Keratinocyte (primary cell): ENCODE measurements at regions not wholly inside any gene's neighbourhood (a gene's known extent, or its start where the extent isn't known, plus 50 kb on each side); places are given as distances from the start of the nearest gene placed in this dataset.

Experiments used
- EZH2 ChIP-seq: IDR thresholded peaks from one replicate; pipeline ENCODE4 v1.6.1; 2012; ENCODE audit warnings: inconsistent platforms, mild to moderate bottlenecking, low read length, moderate library complexity
- TF ChIP-seq, protein P1 (sequence below), 3 experiments: IDR thresholded peaks in 1 of 3; conservative IDR thresholded peaks in 1 of 3; optimal IDR thresholded peaks in 1 of 3; 2 replicates in 2 of 3; 3 replicates in 1 of 3; pipeline versions ENCODE3 to v1.5.1; 2011; ENCODE audit warnings: low read length in 3 of 3, mild to moderate bottlenecking in 3 of 3, moderate library complexity in 2 of 3, control low read depth in 1 of 3, inconsistent platforms in 1 of 3; ENCODE audit not compliant: insufficient read depth in 2 of 3; ENCODE audit errors: extremely low read depth in 1 of 3

DNA sequence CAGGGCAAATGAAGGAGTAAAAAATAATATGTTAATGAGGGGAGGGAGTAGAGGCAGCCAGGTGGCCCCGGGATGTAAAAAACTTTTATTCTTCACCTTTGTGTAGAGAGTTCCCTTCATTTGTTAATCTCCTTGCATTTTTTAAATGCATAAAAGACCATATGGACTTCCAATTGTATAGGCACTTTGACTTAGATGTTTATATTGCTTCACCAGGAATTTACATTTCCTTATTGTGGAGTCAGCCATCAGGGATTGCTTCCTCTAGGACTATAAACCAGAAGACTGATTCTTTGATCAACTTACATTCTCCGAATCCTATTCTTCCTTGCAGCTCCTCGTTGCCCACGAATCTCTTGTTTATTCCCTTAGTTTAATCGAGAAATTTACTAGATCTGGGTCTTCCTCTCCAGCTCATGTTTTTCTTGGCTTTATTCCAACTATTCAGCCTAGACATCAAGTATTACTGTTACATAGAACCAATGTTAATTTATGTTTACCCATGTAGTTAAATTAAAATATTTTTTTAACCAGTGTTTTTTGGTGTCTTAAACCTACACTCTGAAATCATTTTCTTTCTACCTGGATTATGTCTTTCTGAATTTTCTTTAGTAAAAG is 1187.0 kb upstream of the SLC10A2 start:
- TF ChIP-seq, protein P1, sequence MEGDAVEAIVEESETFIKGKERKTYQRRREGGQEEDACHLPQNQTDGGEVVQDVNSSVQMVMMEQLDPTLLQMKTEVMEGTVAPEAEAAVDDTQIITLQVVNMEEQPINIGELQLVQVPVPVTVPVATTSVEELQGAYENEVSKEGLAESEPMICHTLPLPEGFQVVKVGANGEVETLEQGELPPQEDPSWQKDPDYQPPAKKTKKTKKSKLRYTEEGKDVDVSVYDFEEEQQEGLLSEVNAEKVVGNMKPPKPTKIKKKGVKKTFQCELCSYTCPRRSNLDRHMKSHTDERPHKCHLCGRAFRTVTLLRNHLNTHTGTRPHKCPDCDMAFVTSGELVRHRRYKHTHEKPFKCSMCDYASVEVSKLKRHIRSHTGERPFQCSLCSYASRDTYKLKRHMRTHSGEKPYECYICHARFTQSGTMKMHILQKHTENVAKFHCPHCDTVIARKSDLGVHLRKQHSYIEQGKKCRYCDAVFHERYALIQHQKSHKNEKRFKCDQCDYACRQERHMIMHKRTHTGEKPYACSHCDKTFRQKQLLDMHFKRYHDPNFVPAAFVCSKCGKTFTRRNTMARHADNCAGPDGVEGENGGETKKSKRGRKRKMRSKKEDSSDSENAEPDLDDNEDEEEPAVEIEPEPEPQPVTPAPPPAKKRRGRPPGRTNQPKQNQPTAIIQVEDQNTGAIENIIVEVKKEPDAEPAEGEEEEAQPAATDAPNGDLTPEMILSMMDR (optimal IDR thresholded peaks at IDR 0.05 in 1 of 3, IDR thresholded peaks at IDR 0.05 in 1 of 3, conservative IDR thresholded peaks at IDR 0.05 in 1 of 3; ENCODE audit: extremely low read depth in 1 of 3, insufficient read depth in 2 of 3, low read length in 3 of 3): no peak
- TF ChIP-seq EZH2: no peak
